G401.6 (cell line): ENCODE measurements at regions not wholly inside any gene's neighbourhood (a gene's known extent, or its start where the extent isn't known, plus 50 kb on each side); places are given as distances from the start of the nearest gene placed in this dataset.

Experiments
- FAIRE-seq: peaks from 2 replicates; lab custom pipeline; 2012; peaks lifted over from hg19 to GRCh38; lab: Jason Lieb, UNC

- no peak for FAIRE-seq
Observed at GRCh38 chr16:49023050-49023449, 258.6 kb downstream of the CBLN1 start.

DNA sequence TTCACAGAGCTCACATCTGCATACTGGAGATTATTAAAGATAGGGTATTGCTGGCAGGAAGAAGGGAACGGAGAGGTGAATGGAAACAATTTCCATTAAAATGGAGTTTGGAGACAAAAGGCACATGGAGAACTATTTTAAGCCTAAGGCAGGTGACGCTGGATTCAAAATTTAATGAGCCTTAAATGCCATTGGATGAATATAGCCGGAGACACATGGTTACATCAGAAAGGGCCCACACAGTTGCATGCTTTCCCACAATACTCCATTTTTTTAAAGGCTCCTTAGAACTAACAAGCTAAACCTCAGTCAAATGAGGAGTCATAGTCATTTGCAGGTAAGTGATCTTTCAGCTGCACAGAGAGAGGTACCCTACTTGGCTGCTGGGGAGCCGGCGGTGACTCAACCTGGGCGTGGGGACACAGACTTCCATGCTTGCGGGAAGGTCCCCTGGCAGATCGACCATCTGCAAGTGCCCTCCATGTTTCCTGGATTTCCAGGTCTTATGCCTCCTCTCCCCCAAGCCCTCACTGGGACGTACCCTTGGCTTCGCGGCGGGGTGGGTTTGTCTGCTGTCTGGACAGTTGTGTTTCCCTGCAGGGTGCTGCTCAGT, 259.2 kb downstream of the CBLN1 start:
- no peak for FAIRE-seq

- FAIRE-seq = no peak
Observed at GRCh38 chr16:49021136-49021535, 260.5 kb downstream of the CBLN1 start.

DNA sequence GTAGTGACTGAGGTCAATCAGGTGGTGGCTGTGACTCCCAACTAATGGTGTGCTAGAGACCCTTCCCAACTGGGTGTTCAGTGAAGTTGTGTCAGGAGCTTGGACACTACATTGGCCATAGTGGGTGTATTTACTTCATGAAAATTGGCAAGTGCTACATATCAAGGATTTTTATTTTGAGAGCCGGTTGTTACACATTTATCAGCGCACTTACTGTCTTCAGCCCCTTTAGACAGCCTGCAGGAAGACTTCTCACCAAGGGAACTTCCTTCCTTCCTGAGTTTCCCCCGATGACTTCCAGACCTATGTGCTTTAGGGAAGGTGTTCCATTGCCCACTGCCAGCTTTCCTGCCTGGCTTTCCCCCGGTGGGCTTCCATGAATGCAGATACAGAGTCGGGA, 261.2 kb downstream of the CBLN1 start:
- no peak for FAIRE-seq

GRCh38 chr16:49019831-49020230, 261.8 kb downstream of the CBLN1 start:
- FAIRE-seq = no peak

DNA sequence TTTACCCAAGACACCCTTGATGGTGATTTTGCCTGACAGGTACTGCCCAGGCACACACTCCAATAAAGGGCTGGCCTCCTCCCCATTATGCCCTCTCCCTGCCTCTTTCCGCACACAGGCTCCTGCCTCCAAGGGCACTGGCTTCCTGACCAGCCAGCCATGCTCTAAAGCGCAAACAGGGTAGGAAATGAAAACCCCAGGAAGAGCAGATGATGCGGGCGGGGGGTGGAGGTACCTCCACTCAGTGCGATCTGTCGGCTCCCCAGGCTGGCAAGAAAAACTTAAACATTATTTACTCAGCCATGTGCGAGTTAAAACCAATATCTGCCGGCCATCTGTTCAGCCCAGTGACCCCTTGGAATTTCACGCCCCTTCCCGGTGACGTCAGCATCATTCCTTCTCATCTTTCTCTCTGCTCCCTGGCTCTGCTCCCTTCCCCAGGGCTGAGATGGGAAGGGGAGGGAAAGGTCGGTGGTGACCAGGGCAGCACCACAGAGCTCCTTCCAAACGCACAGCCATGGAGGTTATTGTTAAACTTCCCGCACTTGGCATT, 262.5 kb downstream of the CBLN1 start:
- no peak for FAIRE-seq

GRCh38 chr16:49018259-49018931, 263.2 kb downstream of the CBLN1 start:
- FAIRE-seq = no peak

- FAIRE-seq = no peak
Observed at GRCh38 chr16:49017501-49017900, 264.1 kb downstream of the CBLN1 start.

DNA sequence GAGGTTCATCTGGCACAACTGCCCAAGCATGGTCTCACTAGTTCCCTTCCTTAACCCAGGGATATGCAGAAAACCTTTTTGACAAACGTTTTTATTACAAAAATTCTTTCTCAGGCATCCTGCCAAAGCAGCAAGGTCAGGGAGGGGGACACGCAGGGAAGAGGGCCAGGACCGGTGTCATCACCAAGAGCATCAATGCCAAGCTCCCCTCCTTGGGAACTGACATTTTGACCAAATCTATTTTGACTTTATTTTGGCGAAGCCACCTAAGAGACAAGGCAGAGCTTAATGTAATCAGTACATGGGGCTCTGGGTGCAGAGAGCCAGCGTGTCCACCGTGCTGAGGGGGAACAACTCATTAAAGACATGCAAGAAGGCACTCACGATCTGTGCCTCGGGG, 265.2 kb downstream of the CBLN1 start:
- no peak for FAIRE-seq

DNA sequence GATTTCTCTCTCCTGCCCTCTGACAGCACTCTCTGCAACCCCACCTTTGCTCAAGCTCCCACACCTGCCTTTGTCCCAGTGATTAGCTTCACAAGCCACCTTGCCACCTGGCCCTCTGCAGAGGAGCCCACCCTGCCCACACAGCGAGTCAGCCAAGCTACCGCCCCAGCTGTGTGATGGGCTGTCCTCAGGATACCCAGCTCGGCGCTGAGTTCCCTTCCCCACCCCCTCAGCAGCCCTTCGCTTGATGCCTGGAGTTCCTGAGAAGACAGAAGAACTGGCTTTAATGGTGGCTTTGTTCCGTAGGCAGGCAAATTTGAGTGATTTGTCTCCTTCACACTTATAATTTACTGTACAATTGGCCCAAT, 266.4 kb downstream of the CBLN1 start:
- no peak for FAIRE-seq

DNA sequence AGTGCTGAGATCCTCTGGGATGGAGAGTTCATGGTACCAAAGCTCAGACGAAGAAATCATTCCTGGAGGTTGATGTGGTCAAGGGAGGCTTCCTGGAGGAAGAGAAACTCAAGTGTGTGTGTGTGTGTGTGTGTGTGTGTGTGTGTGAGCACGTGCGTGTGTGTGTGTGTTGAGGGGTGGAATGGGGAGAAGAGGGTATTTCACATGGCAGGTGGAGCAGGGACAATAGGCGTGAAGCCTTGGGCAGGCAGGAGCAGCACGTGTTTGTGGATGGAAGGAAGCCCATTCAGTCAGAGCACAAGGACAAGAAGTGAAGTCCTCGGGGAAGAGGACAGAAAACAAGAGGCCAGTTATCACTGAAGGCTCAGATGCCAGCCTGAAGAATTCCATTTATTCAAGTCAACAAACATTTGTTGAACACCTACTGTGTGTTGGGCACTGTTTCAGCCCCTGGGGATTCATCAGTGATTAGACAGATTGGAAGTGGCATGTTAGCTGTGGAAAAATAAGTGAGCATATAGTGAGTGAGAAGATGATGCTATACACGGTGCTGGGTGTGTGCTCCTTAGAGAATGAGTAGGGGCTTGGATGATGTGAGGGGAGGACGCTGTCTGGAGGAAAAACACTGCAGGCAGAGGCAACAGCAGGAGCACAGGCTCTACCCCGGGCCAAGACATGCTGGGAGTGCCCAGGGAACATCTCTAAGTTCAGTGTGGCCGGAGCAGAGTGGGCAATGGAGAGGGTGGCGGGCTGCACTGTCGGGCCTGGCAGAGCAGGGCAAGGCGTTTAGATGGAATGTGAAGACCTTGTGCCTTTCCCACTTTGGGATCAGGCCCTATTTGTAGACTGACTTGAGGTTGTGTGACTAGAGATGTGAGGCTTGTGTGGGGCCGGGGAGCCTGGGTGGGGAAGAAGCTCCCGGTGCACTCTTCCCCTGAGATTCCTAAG, 267.1 kb downstream of the CBLN1 start:
- no peak for FAIRE-seq

DNA sequence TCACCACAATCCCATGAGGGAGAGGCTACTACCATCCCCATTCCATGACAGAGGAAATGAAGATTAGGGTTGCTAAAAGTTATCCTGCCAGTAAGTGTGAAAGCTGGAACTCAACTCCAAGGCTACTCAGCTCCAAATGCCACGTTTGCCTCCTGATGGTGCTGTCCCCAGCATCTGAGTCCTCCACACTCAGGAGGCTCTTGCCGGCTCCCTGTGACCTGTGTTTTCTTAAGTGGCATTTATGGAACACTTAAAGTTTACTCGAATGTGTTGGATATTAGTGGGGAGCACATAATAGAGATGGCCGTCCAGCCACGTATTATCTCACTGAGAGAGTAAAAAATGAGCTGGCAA, 267.9 kb downstream of the CBLN1 start:
- FAIRE-seq = no peak

DNA sequence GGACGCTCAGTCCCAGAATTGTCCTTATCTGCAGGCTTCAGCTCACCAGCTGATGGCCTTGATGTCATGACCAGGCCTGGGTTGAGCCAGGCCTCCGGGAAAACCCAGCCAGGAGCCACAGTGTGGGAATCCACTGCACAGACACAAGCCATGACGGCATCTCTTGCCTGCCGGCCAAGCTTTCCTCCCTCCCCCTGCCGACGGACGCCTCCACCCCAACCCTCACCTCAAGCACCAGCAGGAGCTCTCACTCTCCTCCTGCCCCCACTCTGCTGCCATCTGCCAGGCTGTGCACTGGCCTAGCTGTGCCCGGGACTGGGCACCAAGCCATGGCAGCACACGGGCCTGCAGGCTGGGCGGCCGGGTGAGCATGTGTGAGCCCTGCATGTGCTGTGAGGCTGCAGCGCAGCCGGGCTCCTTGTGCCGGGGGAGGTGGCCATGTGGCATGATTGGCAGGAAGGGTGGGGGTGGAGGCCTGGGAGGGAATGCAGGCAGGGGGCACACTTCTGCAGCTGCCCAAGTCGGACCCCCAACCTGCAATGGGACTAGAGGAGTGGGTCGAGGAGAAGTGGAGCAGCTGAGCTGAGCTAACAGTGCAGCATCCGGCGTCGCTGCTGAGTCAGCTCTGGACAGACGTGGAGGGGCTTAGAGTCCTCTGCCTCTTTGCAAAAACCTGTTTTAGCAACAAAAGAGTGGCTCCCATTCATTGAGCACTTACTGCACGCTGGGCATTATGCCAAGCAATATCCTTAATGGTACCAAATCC, 268.5 kb downstream of the CBLN1 start:
- FAIRE-seq = no peak

- no peak for FAIRE-seq
Observed at GRCh38 chr16:49011901-49012300, 269.7 kb downstream of the CBLN1 start.

GRCh38 chr16:49010879-49011278, 270.8 kb downstream of the CBLN1 start:
- no peak for FAIRE-seq

DNA sequence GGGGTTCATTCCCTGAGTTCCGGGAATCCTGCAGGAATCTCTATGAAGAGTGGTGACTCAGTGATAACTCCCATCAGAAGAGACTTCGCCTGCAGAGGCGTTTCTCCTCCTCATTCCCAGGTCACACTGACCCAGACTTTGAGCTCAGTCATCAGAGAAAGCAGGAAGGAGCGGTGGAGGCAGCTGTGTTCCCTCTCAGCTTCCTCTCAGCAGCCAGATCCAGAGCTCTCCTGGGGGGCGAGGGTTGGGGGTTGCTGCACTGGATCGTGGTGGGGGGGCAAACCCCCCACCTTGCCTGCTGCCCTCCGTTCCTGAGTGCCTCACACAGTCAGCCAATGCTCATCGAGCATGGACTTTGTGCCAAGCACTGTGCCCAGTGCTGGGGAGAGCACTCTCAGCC, 271.2 kb downstream of the CBLN1 start:
- no peak for FAIRE-seq

DNA sequence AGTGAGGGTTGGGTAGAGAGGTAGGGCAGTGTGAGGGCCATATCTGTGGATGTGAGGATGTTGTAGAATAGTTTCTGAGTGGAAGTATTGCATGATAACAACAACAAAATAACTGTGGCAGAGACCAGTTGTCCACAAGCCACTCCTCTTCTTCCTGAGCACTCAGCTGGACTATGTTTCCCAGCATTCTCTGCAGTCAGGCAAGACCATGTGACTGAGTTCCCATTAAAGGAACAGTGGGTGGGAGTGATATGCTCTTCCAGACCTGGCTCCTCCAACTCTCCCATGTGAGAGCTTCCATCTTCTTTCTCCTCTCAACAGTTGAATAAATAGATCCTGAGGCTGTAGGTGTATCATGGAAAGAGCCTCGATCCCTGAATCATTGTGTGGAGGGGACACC, 272.4 kb downstream of the CBLN1 start:
- FAIRE-seq = no peak

- no peak for FAIRE-seq
Observed at GRCh38 chr16:49003992-49004391, 277.6 kb downstream of the CBLN1 start.

DNA sequence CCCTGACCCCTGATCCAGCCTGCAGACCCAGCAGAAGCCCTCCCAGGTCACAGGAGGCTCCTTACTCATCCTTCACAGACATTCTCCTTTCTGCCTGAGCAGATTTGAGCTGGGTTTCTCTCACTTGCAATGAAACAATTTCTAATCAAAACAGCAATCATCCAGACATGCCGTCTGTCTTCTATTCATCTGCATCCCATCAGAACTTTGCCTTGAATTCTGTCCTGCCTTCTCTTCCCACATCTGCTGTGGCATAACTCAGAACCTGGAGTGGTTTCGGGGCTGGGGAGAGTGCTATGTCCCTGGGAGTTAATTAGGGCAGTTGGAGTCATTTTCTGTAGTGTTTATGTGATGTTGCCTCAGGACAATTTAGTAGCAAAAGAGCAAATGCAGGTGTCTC, 278.6 kb downstream of the CBLN1 start:
- no peak for FAIRE-seq

DNA sequence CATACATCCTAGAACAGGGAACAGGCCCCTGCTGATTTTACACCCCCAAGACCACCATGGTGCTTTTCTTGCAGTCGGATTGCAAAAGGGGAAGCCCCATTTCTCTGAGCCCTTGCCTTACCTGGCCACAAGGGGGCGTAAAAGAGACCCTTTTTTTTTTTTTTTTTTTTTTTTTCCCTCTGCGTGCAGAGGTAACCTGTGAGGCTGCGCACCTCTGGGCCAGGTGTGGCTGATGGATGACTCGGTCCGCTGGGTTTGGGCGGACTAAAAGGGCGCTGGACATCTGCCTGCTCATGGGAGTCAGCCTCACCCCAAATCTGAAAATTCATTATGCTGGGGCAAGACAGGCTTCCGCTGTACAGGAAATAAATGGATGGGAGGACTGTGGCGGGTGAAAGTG, 281.0 kb downstream of the CBLN1 start:
- no peak for FAIRE-seq

DNA sequence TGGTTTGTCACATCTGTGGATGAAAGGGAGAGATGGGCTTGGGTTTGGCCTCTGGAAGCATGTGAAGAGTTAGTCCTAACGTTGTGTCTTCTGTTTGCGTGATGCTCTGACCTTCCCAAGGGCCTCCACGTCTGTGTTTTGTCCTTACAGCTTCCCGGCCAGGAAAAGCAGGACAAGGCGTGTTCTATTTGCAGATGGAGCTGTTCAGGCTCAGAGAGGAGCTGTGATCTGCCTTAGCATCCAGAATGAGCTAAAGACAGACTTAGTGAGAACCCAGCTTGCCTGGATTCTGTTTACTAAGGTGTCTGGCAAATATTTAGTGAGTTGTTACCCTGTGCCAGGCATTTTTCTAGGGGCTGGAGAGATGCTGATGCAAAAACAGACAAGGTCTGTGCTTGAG, 282.1 kb downstream of the CBLN1 start:
- FAIRE-seq = no peak

DNA sequence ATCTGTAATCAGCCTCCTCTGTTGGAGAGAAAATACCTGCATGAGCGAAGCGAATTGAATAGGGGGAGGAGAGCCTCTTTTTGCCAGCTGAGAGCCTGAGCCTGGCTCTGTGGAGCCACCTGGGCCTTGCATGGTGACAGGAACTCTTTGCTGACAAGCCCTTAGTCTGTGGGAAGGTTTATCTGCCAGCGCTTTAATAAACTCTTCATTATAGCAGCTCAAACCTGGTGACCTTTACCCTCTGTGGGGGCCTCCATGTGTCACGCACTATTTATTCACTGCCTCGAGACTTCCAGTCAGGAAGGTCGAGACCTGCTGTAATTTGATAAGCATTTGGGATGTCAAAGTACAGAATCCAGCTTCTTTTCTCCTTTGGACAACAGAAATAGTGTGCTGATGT, 282.6 kb downstream of the CBLN1 start:
- no peak for FAIRE-seq
